ENCODE measurements at regions not wholly inside any gene's neighbourhood (a gene's known extent, or its start where the extent isn't known, plus 50 kb on each side); places are given as distances from the start of the nearest gene placed in this dataset.
A peak's percentile ranks its signal among the peaks of the same experiment; 100 is the strongest.

GRCh38 chr9:16133556-16134227 is 580.8 kb downstream of the CCDC171 start:
- peak; percentile 62 to 67 for DNase-seq

- no peak for DNase-seq
Measured at GRCh38 chr9:16134351-16134750, 581.5 kb downstream of the CCDC171 start.

- DNase-seq = no peak
Measured at GRCh38 chr9:16135968-16136367, 583.1 kb downstream of the CCDC171 start.

- no peak for DNase-seq
Measured at GRCh38 chr9:16136451-16136850, 583.6 kb downstream of the CCDC171 start.

- DNase-seq = no peak
Measured at GRCh38 chr9:16136961-16137360, 584.1 kb downstream of the CCDC171 start.

GRCh38 chr9:16138561-16139491 is 586.0 kb downstream of the CCDC171 start:
- no peak for DNase-seq

- no peak for DNase-seq
Measured at GRCh38 chr9:16139774-16140173, 586.9 kb downstream of the CCDC171 start.

GRCh38 chr9:16143310-16143709 is 590.5 kb downstream of the CCDC171 start:
- DNase-seq = no peak

GRCh38 chr9:16143947-16144890 is 591.4 kb downstream of the CCDC171 start:
- no peak for DNase-seq

GRCh38 chr9:16145196-16145950 is 592.5 kb downstream of the CCDC171 start:
- DNase-seq = peak; percentile 73 to 83

- DNase-seq = peak; percentile 12 to 18
Measured at GRCh38 chr9:16147726-16148125, 594.9 kb downstream of the CCDC171 start.

GRCh38 chr9:16150501-16150900 is 597.7 kb downstream of the CCDC171 start:
- DNase-seq = no peak

GRCh38 chr9:16150938-16151650 is 598.3 kb downstream of the CCDC171 start:
- no peak for DNase-seq

- DNase-seq = no peak
Measured at GRCh38 chr9:16152276-16153101, 599.6 kb downstream of the CCDC171 start.

- no peak for DNase-seq
Measured at GRCh38 chr9:16153221-16153620, 600.4 kb downstream of the CCDC171 start.

GRCh38 chr9:16153741-16154140 is 600.9 kb downstream of the CCDC171 start:
- DNase-seq = no peak

GRCh38 chr9:16154521-16155078 is 601.8 kb downstream of the CCDC171 start:
- DNase-seq = no peak

GRCh38 chr9:16155878-16156277 is 603.0 kb downstream of the CCDC171 start:
- no peak for DNase-seq

- DNase-seq = no peak
Measured at GRCh38 chr9:16157216-16157615, 604.4 kb downstream of the CCDC171 start.

- no peak for DNase-seq
Measured at GRCh38 chr9:16157651-16158050, 604.8 kb downstream of the CCDC171 start.

Data from inflammatory macrophage (primary cell).